HepG2 (cell line): ENCODE measurements at regions not wholly inside any gene's neighbourhood (a gene's known extent, or its start where the extent isn't known, plus 50 kb on each side); places are given as distances from the start of the nearest gene placed in this dataset.

ENCODE experiments used
- CEBPB ChIP-seq: IDR thresholded peaks from 2 replicates; pipeline ENCODE4 v1.6.1; 2011; ENCODE audit warnings: low read depth, low read length, improper control_type of control experiment, borderline replicate concordance
- KDM1A ChIP-seq: IDR thresholded peaks from 2 replicates; pipeline ENCODE4 v1.6.1; 2016; ENCODE audit warnings: missing compliant biosample characterization
- NFE2L1 ChIP-seq: sonication (generic); formaldehyde crosslinking; IDR thresholded peaks from 2 replicates; pipeline ENCODE4 v1.4.0; 2020; ENCODE audit warnings: missing genetic modification reagents, mild to moderate bottlenecking, borderline replicate concordance
- NR2C2 ChIP-seq: sonication (generic); formaldehyde crosslinking; IDR thresholded peaks from 2 replicates; pipeline ENCODE4 v1.4.0; 2020; ENCODE audit warnings: missing genetic modification reagents, mild to moderate bottlenecking, moderate library complexity, borderline replicate concordance
- RXRA ChIP-seq: sonication (generic); formaldehyde crosslinking; IDR thresholded peaks from 2 replicates; pipeline ENCODE4 v1.5.1; 2020; ENCODE audit warnings: missing genetic modification reagents
- TEAD2 ChIP-seq: sonication (generic); formaldehyde crosslinking; IDR thresholded peaks from 2 replicates; pipeline ENCODE4 v1.9.0; 2021; ENCODE audit warnings: missing genetic modification reagents
- ZNF281 ChIP-seq: sonication (generic); formaldehyde crosslinking; IDR thresholded peaks from 2 replicates; pipeline ENCODE4 v1.4.0; 2020; ENCODE audit warnings: missing genetic modification reagents, borderline replicate concordance
- ZNF646 ChIP-seq: sonication (generic); formaldehyde crosslinking; IDR thresholded peaks from 2 replicates; pipeline ENCODE4 v1.9.0; 2021; ENCODE audit warnings: mild to moderate bottlenecking, missing genetic modification reagents
- ZNF780A ChIP-seq: sonication (generic); formaldehyde crosslinking; IDR thresholded peaks from 2 replicates; pipeline ENCODE4 v1.8.0; 2022; ENCODE audit warnings: mild to moderate bottlenecking, missing genetic modification reagents, moderate library complexity
- TF ChIP-seq, protein P1 (sequence below): sonication (generic); formaldehyde crosslinking; IDR thresholded peaks from 2 replicates; pipeline ENCODE4 v1.5.0; 2020; ENCODE audit warnings: mild to moderate bottlenecking, missing genetic modification reagents, moderate library complexity

- TF ChIP-seq CEBPB, result no peak
- TF ChIP-seq, protein P1, sequence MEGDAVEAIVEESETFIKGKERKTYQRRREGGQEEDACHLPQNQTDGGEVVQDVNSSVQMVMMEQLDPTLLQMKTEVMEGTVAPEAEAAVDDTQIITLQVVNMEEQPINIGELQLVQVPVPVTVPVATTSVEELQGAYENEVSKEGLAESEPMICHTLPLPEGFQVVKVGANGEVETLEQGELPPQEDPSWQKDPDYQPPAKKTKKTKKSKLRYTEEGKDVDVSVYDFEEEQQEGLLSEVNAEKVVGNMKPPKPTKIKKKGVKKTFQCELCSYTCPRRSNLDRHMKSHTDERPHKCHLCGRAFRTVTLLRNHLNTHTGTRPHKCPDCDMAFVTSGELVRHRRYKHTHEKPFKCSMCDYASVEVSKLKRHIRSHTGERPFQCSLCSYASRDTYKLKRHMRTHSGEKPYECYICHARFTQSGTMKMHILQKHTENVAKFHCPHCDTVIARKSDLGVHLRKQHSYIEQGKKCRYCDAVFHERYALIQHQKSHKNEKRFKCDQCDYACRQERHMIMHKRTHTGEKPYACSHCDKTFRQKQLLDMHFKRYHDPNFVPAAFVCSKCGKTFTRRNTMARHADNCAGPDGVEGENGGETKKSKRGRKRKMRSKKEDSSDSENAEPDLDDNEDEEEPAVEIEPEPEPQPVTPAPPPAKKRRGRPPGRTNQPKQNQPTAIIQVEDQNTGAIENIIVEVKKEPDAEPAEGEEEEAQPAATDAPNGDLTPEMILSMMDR (CRISPR knock-in tag), result no peak
- no peak for TF ChIP-seq ZNF646 (CRISPR knock-in tag)
- no peak for TF ChIP-seq ZNF780A (CRISPR knock-in tag)
- no peak for TF ChIP-seq ZNF281 (CRISPR knock-in tag)
- no peak for TF ChIP-seq TEAD2 (CRISPR knock-in tag)
- no peak for TF ChIP-seq NR2C2 (CRISPR knock-in tag)
- TF ChIP-seq RXRA (CRISPR knock-in tag), result no peak
- no peak for TF ChIP-seq KDM1A (CRISPR knock-in tag)
- TF ChIP-seq NFE2L1, result no peak
Measured at GRCh38 chr17:12429116-12429515, 236.6 kb upstream of the MYOCD start.
